Bone marrow (tissue), 2 donors: ENCODE measurements at regions not wholly inside any gene's neighbourhood (a gene's known extent, or its start where the extent isn't known, plus 50 kb on each side); places are given as distances from the start of the nearest gene placed in this dataset.
"Not testable (repeated sequence)": the region's sequence is repeated elsewhere in the genome, so short reads cannot be mapped to it uniquely, and the experiment has no call there.

ENCODE experiments used
- DNase-seq, 2 donors: peaks; one replicate each; lab custom pipeline; 2025; lab: John Stamatoyannopoulos, UW

GRCh38 chr4:126991965-126992364 is 640.8 kb upstream of the INTU start:
- no peak for DNase-seq

- no peak for DNase-seq
Measured at GRCh38 chr4:126992910-126993309, 639.8 kb upstream of the INTU start.

- no peak for DNase-seq
Measured at GRCh38 chr4:126993351-126993750, 639.4 kb upstream of the INTU start.

GRCh38 chr4:126995235-126995634 is 637.5 kb upstream of the INTU start:
- no peak for DNase-seq

- no peak for DNase-seq
Measured at GRCh38 chr4:127000110-127000509, 632.6 kb upstream of the INTU start.

- no peak for DNase-seq
Measured at GRCh38 chr4:127000846-127001245, 631.9 kb upstream of the INTU start.

- DNase-seq, result no peak
Measured at GRCh38 chr4:127001933-127002332, 630.8 kb upstream of the INTU start.

- no peak for DNase-seq
Measured at GRCh38 chr4:127006446-127006877, 626.3 kb upstream of the INTU start.

- DNase-seq, result no peak
Measured at GRCh38 chr4:127007305-127007704, 625.5 kb upstream of the INTU start.

GRCh38 chr4:127012549-127012948 is 620.2 kb upstream of the INTU start:
- DNase-seq, result no peak

- no peak for DNase-seq
Measured at GRCh38 chr4:127015667-127016117, 617.1 kb upstream of the INTU start.

GRCh38 chr4:127018381-127018780 is 614.4 kb upstream of the INTU start:
- no peak for DNase-seq

GRCh38 chr4:127020831-127021230 is 611.9 kb upstream of the INTU start:
- not testable (repeated sequence) for DNase-seq

- DNase-seq, result no peak
Measured at GRCh38 chr4:127036296-127036695, 596.5 kb upstream of the INTU start.

GRCh38 chr4:127045861-127046260 is 586.9 kb upstream of the INTU start:
- DNase-seq, result no peak

- DNase-seq, result no peak
Measured at GRCh38 chr4:127047930-127048329, 584.8 kb upstream of the INTU start.

- DNase-seq, result no peak
Measured at GRCh38 chr4:127048376-127049044, 584.2 kb upstream of the INTU start.

- DNase-seq, result no peak
Measured at GRCh38 chr4:127049526-127049925, 583.2 kb upstream of the INTU start.

GRCh38 chr4:127052742-127053141 is 580.0 kb upstream of the INTU start:
- DNase-seq, result no peak

GRCh38 chr4:127055357-127055756 is 577.4 kb upstream of the INTU start:
- no peak for DNase-seq

GRCh38 chr4:127069675-127070074 is 563.1 kb upstream of the INTU start:
- no peak for DNase-seq

- DNase-seq, result no peak
Measured at GRCh38 chr4:127071443-127071842, 561.3 kb upstream of the INTU start.

GRCh38 chr4:127080141-127080540 is 552.6 kb upstream of the INTU start:
- DNase-seq, result no peak

GRCh38 chr4:127081041-127081440 is 551.7 kb upstream of the INTU start:
- no peak for DNase-seq
